Glutamatergic neuron (in vitro differentiated cells): ENCODE measurements at regions not wholly inside any gene's neighbourhood (a gene's known extent, or its start where the extent isn't known, plus 50 kb on each side); places are given as distances from the start of the nearest gene placed in this dataset.

Source experiments
- DNase-seq: peaks from one replicate; pipeline ENCODE4 v3.0.0; 2022
- H3K27ac Mint-ChIP-seq: one replicate; pipeline ENCODE4 v1.8.0; 2020; ENCODE audit warnings: mild to moderate bottlenecking, mixed read lengths, inconsistent platforms; ENCODE audit not compliant: unreplicated experiment
- H3K27me3 Mint-ChIP-seq: one replicate; pipeline ENCODE4 v1.8.0; 2020; ENCODE audit warnings: mild to moderate bottlenecking, moderate library complexity, mixed read lengths, inconsistent platforms; ENCODE audit not compliant: unreplicated experiment
- H3K36me3 Mint-ChIP-seq: one replicate; pipeline ENCODE4 v1.8.0; 2020; ENCODE audit warnings: mild to moderate bottlenecking, mixed read lengths, inconsistent platforms; ENCODE audit not compliant: unreplicated experiment
- H3K4me1 Mint-ChIP-seq: one replicate; pipeline ENCODE4 v1.8.0; 2020; ENCODE audit warnings: mild to moderate bottlenecking, low read depth, mixed read lengths, inconsistent platforms; ENCODE audit not compliant: unreplicated experiment
- H3K4me3 Mint-ChIP-seq: one replicate; pipeline ENCODE4 v1.8.0; 2020; ENCODE audit warnings: mild to moderate bottlenecking, mixed read lengths, inconsistent platforms; ENCODE audit not compliant: unreplicated experiment
- H3K9me3 Mint-ChIP-seq: one replicate; pipeline ENCODE4 v1.8.0; 2020; ENCODE audit warnings: mild to moderate bottlenecking, moderate library complexity, mixed read lengths, inconsistent platforms; ENCODE audit not compliant: unreplicated experiment
- TF ChIP-seq, protein P1 (sequence below): fragments of 200-600 bp; sonication (generic); IDR thresholded peaks from one replicate; pipeline ENCODE4 v1.5.0; 2021; ENCODE audit not compliant: partially characterized antibody, unreplicated experiment

DNA sequence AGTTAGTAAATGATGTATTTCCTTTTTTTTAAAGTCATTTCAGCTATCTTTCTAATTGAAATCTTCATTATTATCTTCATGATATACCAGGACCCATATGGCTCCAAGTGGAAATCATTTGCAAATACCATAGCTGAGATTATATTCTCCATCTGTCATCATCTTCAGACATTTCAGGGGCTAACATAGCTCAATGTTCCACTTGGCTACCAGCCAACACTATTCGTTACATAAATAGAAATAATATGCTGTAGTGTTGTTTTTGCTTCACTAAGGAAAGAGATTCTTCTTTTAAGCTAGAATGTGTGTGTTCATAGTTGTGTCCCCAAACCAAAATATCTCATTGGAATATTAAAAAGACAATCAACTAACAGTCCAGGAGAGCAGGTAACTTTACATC is 225.1 kb downstream of the DIO2 start:
- no peak for DNase-seq
- Mint-ChIP-seq H3K4me3 (no peak overlapping the region), H3K27me3 (peaks cover 4% of the 10 kb centered on the region), H3K4me1 (no peaks in the 10 kb centered on the region), H3K36me3 (no peaks in the 10 kb centered on the region), H3K9me3 (no peaks in the 10 kb centered on the region), H3K27ac (no peak overlapping the region)
- TF ChIP-seq, protein P1, sequence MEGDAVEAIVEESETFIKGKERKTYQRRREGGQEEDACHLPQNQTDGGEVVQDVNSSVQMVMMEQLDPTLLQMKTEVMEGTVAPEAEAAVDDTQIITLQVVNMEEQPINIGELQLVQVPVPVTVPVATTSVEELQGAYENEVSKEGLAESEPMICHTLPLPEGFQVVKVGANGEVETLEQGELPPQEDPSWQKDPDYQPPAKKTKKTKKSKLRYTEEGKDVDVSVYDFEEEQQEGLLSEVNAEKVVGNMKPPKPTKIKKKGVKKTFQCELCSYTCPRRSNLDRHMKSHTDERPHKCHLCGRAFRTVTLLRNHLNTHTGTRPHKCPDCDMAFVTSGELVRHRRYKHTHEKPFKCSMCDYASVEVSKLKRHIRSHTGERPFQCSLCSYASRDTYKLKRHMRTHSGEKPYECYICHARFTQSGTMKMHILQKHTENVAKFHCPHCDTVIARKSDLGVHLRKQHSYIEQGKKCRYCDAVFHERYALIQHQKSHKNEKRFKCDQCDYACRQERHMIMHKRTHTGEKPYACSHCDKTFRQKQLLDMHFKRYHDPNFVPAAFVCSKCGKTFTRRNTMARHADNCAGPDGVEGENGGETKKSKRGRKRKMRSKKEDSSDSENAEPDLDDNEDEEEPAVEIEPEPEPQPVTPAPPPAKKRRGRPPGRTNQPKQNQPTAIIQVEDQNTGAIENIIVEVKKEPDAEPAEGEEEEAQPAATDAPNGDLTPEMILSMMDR, result no peak

DNA sequence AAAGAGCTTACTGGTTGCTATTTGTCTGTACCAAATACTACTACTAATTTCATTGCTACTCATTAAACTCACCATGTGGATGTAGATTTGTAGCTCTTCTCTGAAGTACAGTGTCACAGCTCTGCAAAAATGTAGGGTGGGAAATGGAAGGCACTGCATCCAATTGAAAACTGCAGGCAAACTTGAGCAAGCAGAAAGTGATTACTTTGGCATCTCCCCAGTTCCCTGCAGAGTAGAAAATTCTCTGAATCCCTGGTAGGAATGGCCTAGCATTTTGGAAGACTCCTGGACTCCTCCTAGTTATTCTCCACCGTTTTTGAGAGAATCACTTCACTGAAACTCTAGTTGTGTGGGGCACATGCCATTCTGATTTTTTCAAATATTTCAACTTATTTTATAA is 239.1 kb downstream of the DIO2 start:
- no peaks in the 10 kb centered on the region for H3K9me3 Mint-ChIP-seq
- no peak overlapping the region for H3K4me3 Mint-ChIP-seq
- H3K27me3 Mint-ChIP-seq, result no peaks in the 10 kb centered on the region
- H3K36me3 Mint-ChIP-seq, result no peaks in the 10 kb centered on the region
- H3K27ac Mint-ChIP-seq, result no peak overlapping the region
- TF ChIP-seq, protein P1, result no peak
- DNase-seq, result no peak
- no peaks in the 10 kb centered on the region for H3K4me1 Mint-ChIP-seq

DNA sequence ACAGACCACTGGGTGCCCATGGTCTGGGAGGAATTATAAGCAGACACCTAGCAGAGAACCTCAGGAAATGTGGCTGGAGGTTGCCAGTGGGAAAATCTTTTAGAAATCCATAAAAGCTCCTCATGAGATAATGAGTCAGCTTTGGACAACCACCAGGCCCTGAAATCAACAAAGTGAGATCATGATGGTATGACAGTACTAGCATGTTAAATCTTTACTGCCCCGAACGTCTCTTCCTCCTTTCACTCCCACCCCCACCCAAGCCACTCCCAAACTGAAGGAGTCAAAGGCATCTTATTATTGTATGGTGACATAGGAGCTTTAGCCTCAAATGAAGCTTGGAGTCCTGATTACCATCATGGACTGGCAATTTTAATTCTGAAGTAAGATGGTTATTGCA is 240.0 kb downstream of the DIO2 start:
- no peaks in the 10 kb centered on the region for H3K36me3 Mint-ChIP-seq
- no peaks in the 10 kb centered on the region for H3K9me3 Mint-ChIP-seq
- TF ChIP-seq, protein P1, result no peak

DNA sequence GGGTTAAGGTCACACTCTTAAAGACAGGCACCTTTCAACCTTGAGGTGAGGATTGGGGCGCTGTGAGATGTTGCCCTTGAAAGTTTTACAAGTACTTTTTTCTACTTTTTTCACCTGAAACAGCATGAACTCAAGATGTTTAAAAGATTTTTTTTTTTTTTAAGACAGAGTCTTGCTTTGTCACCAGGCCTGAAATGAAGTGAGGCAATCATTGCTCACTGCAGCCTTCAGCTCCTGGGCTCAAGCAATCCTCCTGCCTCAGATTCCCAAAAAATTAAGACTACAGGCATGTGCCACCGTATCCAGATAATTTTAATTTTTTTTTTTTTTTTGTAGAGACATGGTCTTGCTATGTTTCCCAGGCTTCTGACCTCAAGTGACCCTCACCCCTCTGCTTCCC is 243.9 kb downstream of the DIO2 start:
- Mint-ChIP-seq H3K9me3 (no peaks in the 10 kb centered on the region), H3K27me3 (no peaks in the 10 kb centered on the region), H3K4me1 (no peaks in the 10 kb centered on the region), H3K27ac (no peak overlapping the region), H3K4me3 (no peak overlapping the region), H3K36me3 (no peaks in the 10 kb centered on the region)
- TF ChIP-seq, protein P1, result no peak
- DNase-seq, result no peak

More for the DNA sequence above, 240.0 kb downstream of the DIO2 start:
- no peak overlapping the region for H3K4me3 Mint-ChIP-seq
- no peaks in the 10 kb centered on the region for H3K4me1 Mint-ChIP-seq
- H3K27me3 Mint-ChIP-seq, result no peaks in the 10 kb centered on the region
- no peak for DNase-seq
- no peak overlapping the region for H3K27ac Mint-ChIP-seq

DNA sequence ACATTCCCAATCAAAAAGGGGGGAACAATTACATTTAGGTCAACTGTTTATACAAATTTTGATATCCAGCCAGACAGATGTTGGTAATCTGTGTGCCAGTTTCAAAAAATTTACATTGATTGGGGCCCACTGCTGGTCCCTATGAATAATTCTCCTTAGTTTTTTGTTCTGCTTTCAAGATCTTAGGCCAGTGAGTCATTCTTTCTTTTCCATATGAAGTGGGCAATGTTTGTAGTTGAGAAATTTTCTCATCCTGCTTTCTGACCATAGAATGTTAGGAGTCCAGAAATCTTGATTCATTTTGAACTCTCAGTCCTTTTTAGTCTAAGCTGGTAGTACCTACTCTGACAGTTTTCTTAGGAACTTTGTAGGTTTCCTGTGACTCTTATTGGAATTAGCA is 244.3 kb downstream of the DIO2 start:
- Mint-ChIP-seq H3K9me3 (no peaks in the 10 kb centered on the region), H3K4me1 (no peaks in the 10 kb centered on the region), H3K4me3 (no peak overlapping the region), H3K36me3 (no peaks in the 10 kb centered on the region), H3K27ac (no peak overlapping the region), H3K27me3 (no peaks in the 10 kb centered on the region)
- TF ChIP-seq, protein P1, result no peak
- no peak for DNase-seq
